OCI-LY7 (cell line): ENCODE measurements at regions not wholly inside any gene's neighbourhood (a gene's known extent, or its start where the extent isn't known, plus 50 kb on each side); places are given as distances from the start of the nearest gene placed in this dataset.

ENCODE experiments used
- BruUV-seq: library from RNA; stranded (reverse); fragments of 400-500 nt; replicated peaks from 2 replicates; lab custom pipeline; 2021; lab: Mats Ljungman, UMichigan
- CTCF ChIA-PET: fragments of 300-600 bp; sonication (Branson Sonifier 250); formaldehyde crosslinking; loops from one replicate; lab custom pipeline; 2022; ENCODE audit warnings: antibody characterized with exemption; ENCODE audit not compliant: unreplicated experiment; lab: Charles Lee
- POLR2A ChIA-PET: fragments of 300-600 bp; sonication (Branson Sonifier 250); formaldehyde crosslinking; loops from one replicate; lab custom pipeline; 2022; ENCODE audit warnings: antibody characterized with exemption; lab: Charles Lee
- DNase-seq: peaks from one replicate; pipeline ENCODE4 v3.0.0-alpha.2; 2015; ENCODE audit warnings: low spot score
- H2AFZ ChIP-seq: fragments of 200-600 bp; sonication (generic), shearing (Covaris generic); 2 replicates; pipeline ENCODE4 v1.6.1; 2014; ENCODE audit warnings: mild to moderate bottlenecking, antibody characterized with exemption, low read length, moderate library complexity
- H3K27ac ChIP-seq: fragments of 200-600 bp; sonication (generic); 2 replicates; pipeline ENCODE4 v1.5.1; 2014; ENCODE audit warnings: mixed run types, low read depth, mild to moderate bottlenecking, moderate library complexity, low read length, inconsistent platforms; ENCODE audit not compliant: poor library complexity, severe bottlenecking
- H3K36me3 ChIP-seq: fragments of 200-600 bp; sonication (generic); 2 replicates; pipeline ENCODE4 v1.6.1; 2014; ENCODE audit warnings: mild to moderate bottlenecking, antibody characterized with exemption, low read length, moderate library complexity, mixed read lengths; ENCODE audit not compliant: insufficient read depth
- H3K4me1 ChIP-seq: fragments of 200-600 bp; sonication (generic); 2 replicates; pipeline ENCODE4 v1.5.1; 2014; ENCODE audit warnings: mild to moderate bottlenecking, low read length; ENCODE audit not compliant: insufficient read depth, poor library complexity, severe bottlenecking
- H3K4me2 ChIP-seq: fragments of 200-600 bp; sonication (generic); 2 replicates; pipeline ENCODE4 v1.6.1; 2014; ENCODE audit warnings: mild to moderate bottlenecking, low read length
- H3K4me3 ChIP-seq: fragments of 200-600 bp; sonication (generic); 2 replicates; pipeline ENCODE4 v1.5.1; 2014; ENCODE audit warnings: mild to moderate bottlenecking, low read depth, low read length; ENCODE audit not compliant: poor library complexity, severe bottlenecking
- H3K79me2 ChIP-seq: fragments of 200-600 bp; sonication (generic); 2 replicates; pipeline ENCODE4 v1.6.1; 2016; ENCODE audit warnings: low read depth, mild to moderate bottlenecking, low read length, moderate library complexity, mixed read lengths; ENCODE audit not compliant: insufficient read depth
- H3K9me2 ChIP-seq: fragments of 200-600 bp; sonication (generic); 2 replicates; pipeline ENCODE4 v1.6.1; 2016; ENCODE audit warnings: mild to moderate bottlenecking, low read length, mixed read lengths; ENCODE audit not compliant: insufficient read depth
- H3K9me3 ChIP-seq: fragments of 200-600 bp; sonication (generic); 2 replicates; pipeline ENCODE4 v1.6.1; 2014; ENCODE audit warnings: mild to moderate bottlenecking, mixed run types, low read length, mixed read lengths
- H4K20me1 ChIP-seq: fragments of 200-600 bp; sonication (generic); 2 replicates; pipeline ENCODE4 v1.6.1; 2014; ENCODE audit warnings: mild to moderate bottlenecking, antibody characterized with exemption, low read length, moderate library complexity, mixed read lengths; ENCODE audit not compliant: insufficient read depth
- EZH2phosphoT487 ChIP-seq: fragments of 200-600 bp; sonication (generic); IDR thresholded peaks from 2 replicates; pipeline ENCODE4 v1.6.1; 2018; ENCODE audit warnings: low read depth, borderline replicate concordance, mild to moderate bottlenecking, mixed run types, antibody characterized with exemption, low read length, moderate library complexity, mixed read lengths
- intact Hi-C: fragments of 100-400 bp; cut with micrococcal nuclease; formaldehyde crosslinking; loops from one replicate; pipeline ENCODE4 v1.10.0; 2022; ENCODE audit not compliant: unreplicated experiment
- TF ChIP-seq, protein P1 (sequence below): fragments of 200-600 bp; sonication (generic); conservative IDR thresholded peaks from 2 replicates; pipeline ENCODE4 v1.5.1; 2014; ENCODE audit warnings: mild to moderate bottlenecking, antibody characterized with exemption, low read length, moderate library complexity, mixed read lengths

DNA sequence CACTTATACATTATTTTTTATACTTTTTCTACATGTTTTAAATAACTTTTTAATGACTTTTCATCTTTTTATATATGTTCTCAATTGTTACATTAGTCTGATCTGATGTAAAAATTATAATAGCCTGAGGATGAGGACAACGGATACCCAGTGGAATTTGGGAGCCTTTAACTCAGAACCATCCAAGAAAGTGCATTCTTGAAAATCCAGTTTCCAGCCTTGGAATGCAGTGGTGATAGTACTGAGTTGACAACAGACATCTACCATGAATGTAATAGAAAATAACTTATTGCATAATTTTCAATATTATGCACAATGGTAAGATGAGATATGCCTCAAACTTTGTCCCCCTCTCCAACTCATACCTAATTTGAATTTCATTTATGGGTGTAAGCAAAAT, 120.7 kb upstream of the ZC3H15 start:
- no peaks in the 10 kb centered on the region for H3K9me3 ChIP-seq
- no peak overlapping the region for H3K4me3 ChIP-seq
- no peaks in the 10 kb centered on the region for H3K36me3 ChIP-seq
- intact Hi-C loops: no loop called here
- DNase-seq: no peak
- no peaks in the 10 kb centered on the region for H3K4me1 ChIP-seq
- CTCF ChIA-PET: no interaction called here
- H3K79me2 ChIP-seq: no peaks in the 10 kb centered on the region
- no peaks in the 10 kb centered on the region for H3K9me2 ChIP-seq
- no peak overlapping the region for H3K4me2 ChIP-seq
- no peaks in the 10 kb centered on the region; the same call in 1 of the 2 replicates for H4K20me1 ChIP-seq
- H3K27ac ChIP-seq: no peak overlapping the region
- TF ChIP-seq, protein P1, sequence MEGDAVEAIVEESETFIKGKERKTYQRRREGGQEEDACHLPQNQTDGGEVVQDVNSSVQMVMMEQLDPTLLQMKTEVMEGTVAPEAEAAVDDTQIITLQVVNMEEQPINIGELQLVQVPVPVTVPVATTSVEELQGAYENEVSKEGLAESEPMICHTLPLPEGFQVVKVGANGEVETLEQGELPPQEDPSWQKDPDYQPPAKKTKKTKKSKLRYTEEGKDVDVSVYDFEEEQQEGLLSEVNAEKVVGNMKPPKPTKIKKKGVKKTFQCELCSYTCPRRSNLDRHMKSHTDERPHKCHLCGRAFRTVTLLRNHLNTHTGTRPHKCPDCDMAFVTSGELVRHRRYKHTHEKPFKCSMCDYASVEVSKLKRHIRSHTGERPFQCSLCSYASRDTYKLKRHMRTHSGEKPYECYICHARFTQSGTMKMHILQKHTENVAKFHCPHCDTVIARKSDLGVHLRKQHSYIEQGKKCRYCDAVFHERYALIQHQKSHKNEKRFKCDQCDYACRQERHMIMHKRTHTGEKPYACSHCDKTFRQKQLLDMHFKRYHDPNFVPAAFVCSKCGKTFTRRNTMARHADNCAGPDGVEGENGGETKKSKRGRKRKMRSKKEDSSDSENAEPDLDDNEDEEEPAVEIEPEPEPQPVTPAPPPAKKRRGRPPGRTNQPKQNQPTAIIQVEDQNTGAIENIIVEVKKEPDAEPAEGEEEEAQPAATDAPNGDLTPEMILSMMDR: no peak
- no peak for TF ChIP-seq EZH2phosphoT487
- H2AFZ ChIP-seq: no peak overlapping the region
- POLR2A ChIA-PET: no interaction called here
- no TSS peak for BruUV-seq

DNA sequence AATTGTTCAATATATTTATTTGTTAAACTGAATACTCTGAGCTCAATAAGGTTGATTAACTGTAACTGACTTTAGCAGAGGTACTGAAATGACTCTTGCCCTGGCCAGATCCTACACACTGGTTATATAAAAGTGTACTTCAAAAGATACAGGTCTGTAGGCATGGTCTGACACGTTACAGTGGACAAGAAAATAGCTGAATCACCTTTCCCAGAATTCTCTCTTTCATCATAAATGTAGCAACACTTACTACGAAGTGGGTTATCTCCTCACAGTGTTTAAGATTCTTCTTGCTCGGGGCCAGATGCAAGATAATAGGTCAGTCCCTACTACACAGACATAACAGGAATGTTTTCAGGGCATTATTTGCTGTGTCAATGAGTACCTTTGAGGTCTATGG, 107.0 kb upstream of the ZC3H15 start:
- no peaks in the 10 kb centered on the region for H3K36me3 ChIP-seq
- intact Hi-C loops: no loop called here
- no peak for TF ChIP-seq EZH2phosphoT487
- TF ChIP-seq, protein P1: no peak
- no peak overlapping the region for H2AFZ ChIP-seq
- POLR2A ChIA-PET: interaction anchor here (0.7 kb wide), 1 partner anchor 246 kb away, joined by 3 read pairs; no protein-coding TSS in a partner anchor
- H3K27ac ChIP-seq: no peak overlapping the region
- H3K9me3 ChIP-seq: no peaks in the 10 kb centered on the region
- no TSS peak for BruUV-seq
- CTCF ChIA-PET: interaction anchor here (1.2 kb wide), 1 partner anchor 20 kb away, joined by 3 read pairs; no protein-coding TSS in a partner anchor
- H3K9me2 ChIP-seq: no peaks in the 10 kb centered on the region
- H3K4me2 ChIP-seq: no peak overlapping the region
- H3K79me2 ChIP-seq: no peaks in the 10 kb centered on the region
- DNase-seq: no peak
- no peak overlapping the region for H3K4me3 ChIP-seq
- H3K4me1 ChIP-seq: no peaks in the 10 kb centered on the region
- no peaks in the 10 kb centered on the region for H4K20me1 ChIP-seq

DNA sequence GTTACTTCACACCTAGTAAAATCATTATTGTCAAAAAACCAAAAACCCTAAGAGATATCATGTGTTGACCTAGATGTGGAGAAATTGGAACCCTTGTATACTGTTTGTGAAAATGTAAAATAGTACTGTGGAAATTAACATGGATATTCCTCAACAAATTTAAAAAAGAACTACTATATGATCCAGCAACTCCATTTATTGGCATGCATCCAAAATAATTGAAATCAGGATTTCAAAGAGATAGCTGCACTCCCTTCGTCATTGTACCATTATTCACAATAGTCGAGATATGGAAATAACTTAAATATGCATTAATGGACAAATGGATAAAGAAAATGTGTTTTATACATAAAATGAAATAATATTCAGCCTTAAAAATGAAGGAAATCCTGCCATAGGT, 105.3 kb upstream of the ZC3H15 start:
- Histone ChIP-seq H3K36me3 (no peaks in the 10 kb centered on the region), H2AFZ (no peak overlapping the region), H4K20me1 (no peaks in the 10 kb centered on the region), H3K4me3 (no peak overlapping the region), H3K9me2 (no peaks in the 10 kb centered on the region), H3K4me2 (no peak overlapping the region), H3K79me2 (no peaks in the 10 kb centered on the region), H3K9me3 (no peaks in the 10 kb centered on the region), H3K27ac (no peak overlapping the region), H3K4me1 (no peaks in the 10 kb centered on the region)
- no TSS peak for BruUV-seq
- no peak for DNase-seq
- ChIA-PET CTCF (no interaction called here), POLR2A (no interaction called here)
- no peak for TF ChIP-seq EZH2phosphoT487
- TF ChIP-seq, protein P1: no peak
- intact Hi-C loops: no loop called here
